Dedifferentiated amniotic fluid mesenchymal stem cell (primary cell): ENCODE measurements at regions not wholly inside any gene's neighbourhood (a gene's known extent, or its start where the extent isn't known, plus 50 kb on each side); places are given as distances from the start of the nearest gene placed in this dataset.

ENCODE experiments used
- DNase-seq: peaks from one replicate; pipeline ENCODE4 v3.0.0-alpha.2; 2016; ENCODE audit errors: extremely low spot score

- no peak for DNase-seq
Observed at GRCh38 chr5:165508861-165509260, 2003.4 kb downstream of the MAT2B start.

- no peak for DNase-seq
Observed at GRCh38 chr5:165521816-165522610, 2016.6 kb downstream of the MAT2B start.

- peak; percentile 17 for DNase-seq
Observed at GRCh38 chr5:165525271-165525670, 2019.9 kb downstream of the MAT2B start.

GRCh38 chr5:165526357-165526756 lies 2020.9 kb downstream of the MAT2B start:
- DNase-seq = no peak

GRCh38 chr5:165527577-165527976 lies 2022.2 kb downstream of the MAT2B start:
- DNase-seq = no peak

GRCh38 chr5:165538065-165538464 lies 2032.6 kb downstream of the MAT2B start:
- no peak for DNase-seq

- DNase-seq = no peak
Observed at GRCh38 chr5:165559645-165560044, 2054.2 kb downstream of the MAT2B start.

GRCh38 chr5:165560648-165561047 lies 2055.2 kb downstream of the MAT2B start:
- DNase-seq = no peak

- no peak for DNase-seq
Observed at GRCh38 chr5:165565911-165566310, 2060.5 kb downstream of the MAT2B start.

- DNase-seq = no peak
Observed at GRCh38 chr5:165569551-165569950, 2064.1 kb downstream of the MAT2B start.

- no peak for DNase-seq
Observed at GRCh38 chr5:165573445-165573844, 2068.0 kb downstream of the MAT2B start.

GRCh38 chr5:165574100-165574499 lies 2068.7 kb downstream of the MAT2B start:
- DNase-seq = no peak

GRCh38 chr5:165576678-165577275 lies 2071.4 kb downstream of the MAT2B start:
- DNase-seq = no peak

- no peak for DNase-seq
Observed at GRCh38 chr5:165579911-165580310, 2074.5 kb downstream of the MAT2B start.

GRCh38 chr5:165594693-165595092 lies 2089.3 kb downstream of the MAT2B start:
- DNase-seq = no peak

GRCh38 chr5:165602529-165602928 lies 2097.1 kb downstream of the MAT2B start:
- DNase-seq = no peak

- DNase-seq = no peak
Observed at GRCh38 chr5:165607026-165607425, 2101.6 kb downstream of the MAT2B start.

- no peak for DNase-seq
Observed at GRCh38 chr5:165609871-165610270, 2104.5 kb downstream of the MAT2B start.

GRCh38 chr5:165616490-165617405 lies 2111.3 kb downstream of the MAT2B start:
- no peak for DNase-seq

- no peak for DNase-seq
Observed at GRCh38 chr5:165617491-165617890, 2112.1 kb downstream of the MAT2B start.

- DNase-seq = no peak
Observed at GRCh38 chr5:165620394-165620793, 2115.0 kb downstream of the MAT2B start.

- no peak for DNase-seq
Observed at GRCh38 chr5:165622864-165623536, 2117.6 kb downstream of the MAT2B start.
